ENCODE measurements at regions not wholly inside any gene's neighbourhood (a gene's known extent, or its start where the extent isn't known, plus 50 kb on each side); places are given as distances from the start of the nearest gene placed in this dataset.

DNA sequence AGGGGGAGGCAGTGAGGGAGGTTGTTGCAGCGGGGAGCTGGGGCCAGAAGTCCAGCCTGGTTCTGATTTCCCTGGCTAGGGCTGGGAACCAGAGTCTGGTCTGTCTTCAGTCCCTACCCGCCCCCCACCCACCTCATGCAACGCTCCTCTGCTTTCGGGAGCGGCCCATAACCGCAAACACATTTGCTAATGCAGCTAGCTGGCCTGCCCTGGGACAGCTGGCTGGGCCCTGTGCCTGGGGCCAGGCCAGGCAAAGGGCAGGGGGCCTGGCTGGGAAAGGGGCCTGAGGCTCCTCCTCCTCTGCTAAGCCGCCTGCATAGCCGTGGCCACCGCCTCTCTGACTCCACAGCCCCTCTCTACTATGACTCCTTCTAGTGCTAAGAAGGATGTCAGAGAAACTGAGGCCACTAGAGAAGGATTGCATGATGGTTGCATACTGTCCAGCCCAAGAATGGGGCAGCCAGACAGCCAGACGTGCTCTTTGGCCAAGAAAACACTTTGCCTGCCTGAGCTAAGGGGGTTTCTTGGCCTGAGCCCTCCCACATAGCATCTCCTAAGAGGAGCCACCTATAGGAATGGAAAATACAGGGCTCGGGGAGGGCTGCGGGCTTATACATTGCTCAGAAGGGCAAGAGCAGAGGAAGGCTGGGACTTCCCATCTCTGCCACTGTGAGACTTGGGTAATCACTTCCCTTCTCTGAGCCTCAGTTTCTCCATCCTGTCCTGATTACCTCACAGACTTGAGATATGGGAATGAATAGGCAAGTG, 76.9 kb downstream of the PJA1 start:
- no peak overlapping the region for H3K4me3 ChIP-seq
- DNase-seq (peak in 1 of 2 donors; percentile 18), ATAC-seq (no peak)
- TF ChIP-seq, protein P1, sequence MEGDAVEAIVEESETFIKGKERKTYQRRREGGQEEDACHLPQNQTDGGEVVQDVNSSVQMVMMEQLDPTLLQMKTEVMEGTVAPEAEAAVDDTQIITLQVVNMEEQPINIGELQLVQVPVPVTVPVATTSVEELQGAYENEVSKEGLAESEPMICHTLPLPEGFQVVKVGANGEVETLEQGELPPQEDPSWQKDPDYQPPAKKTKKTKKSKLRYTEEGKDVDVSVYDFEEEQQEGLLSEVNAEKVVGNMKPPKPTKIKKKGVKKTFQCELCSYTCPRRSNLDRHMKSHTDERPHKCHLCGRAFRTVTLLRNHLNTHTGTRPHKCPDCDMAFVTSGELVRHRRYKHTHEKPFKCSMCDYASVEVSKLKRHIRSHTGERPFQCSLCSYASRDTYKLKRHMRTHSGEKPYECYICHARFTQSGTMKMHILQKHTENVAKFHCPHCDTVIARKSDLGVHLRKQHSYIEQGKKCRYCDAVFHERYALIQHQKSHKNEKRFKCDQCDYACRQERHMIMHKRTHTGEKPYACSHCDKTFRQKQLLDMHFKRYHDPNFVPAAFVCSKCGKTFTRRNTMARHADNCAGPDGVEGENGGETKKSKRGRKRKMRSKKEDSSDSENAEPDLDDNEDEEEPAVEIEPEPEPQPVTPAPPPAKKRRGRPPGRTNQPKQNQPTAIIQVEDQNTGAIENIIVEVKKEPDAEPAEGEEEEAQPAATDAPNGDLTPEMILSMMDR (IDR thresholded peaks at IDR 0.05), result no peak
- no peaks in the 10 kb centered on the region for H3K36me3 ChIP-seq (ENCODE audit: insufficient read depth in 1 of 2, low read depth in 1 of 2)
- H3K27ac ChIP-seq, result no peak overlapping the region
- no peaks in the 10 kb centered on the region for H3K4me1 ChIP-seq
- no peaks in the 10 kb centered on the region for H3K9me3 ChIP-seq
- intact Hi-C loops (cut with DNase I), result no loop called here
- H3K27me3 ChIP-seq (ENCODE audit: insufficient read depth in 3 of 3, low read length in 2 of 3), result peaks cover 0 to 29% (median 0%) of the 10 kb centered on the region in 3 donors
- WGBS, 3 donors, result 60 to 85% (median 63%) methylated on average over 7 to 12 of the region's 12 CpGs

DNA sequence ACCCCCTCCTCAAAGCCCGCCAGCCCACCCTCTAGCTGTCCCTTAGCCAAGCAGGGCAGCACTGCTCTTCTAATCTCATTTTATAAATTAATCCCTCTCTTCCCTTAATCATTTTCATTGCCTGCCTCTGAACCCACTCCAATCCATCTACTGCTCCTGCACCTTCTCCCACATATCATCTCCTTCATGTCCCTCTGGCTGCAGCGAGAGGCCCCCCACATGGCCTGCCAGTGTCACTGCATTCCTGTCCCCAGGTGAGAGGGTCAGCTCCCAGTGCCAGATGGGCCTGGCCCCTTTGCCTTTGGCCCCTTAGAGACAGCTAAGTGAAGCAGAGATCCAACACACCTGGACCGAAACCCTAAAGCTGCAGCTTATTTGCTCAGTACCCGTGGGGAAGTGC, 79.4 kb downstream of the PJA1 start:
- H3K27ac ChIP-seq, result no peak overlapping the region
- no peak overlapping the region for H3K4me3 ChIP-seq
- TF ChIP-seq, protein P1 (IDR thresholded peaks at IDR 0.05), result no peak
- 64 to 89% (median 87%) methylated on average over 3 to 4 of the region's 4 CpGs for WGBS, 3 donors
- intact Hi-C loops (cut with DNase I), result no loop called here
- no peaks in the 10 kb centered on the region for H3K36me3 ChIP-seq (ENCODE audit: insufficient read depth in 1 of 2, low read depth in 1 of 2)
- no peak for ATAC-seq
- peak in 1 of 2 donors; percentile 17 for DNase-seq
- no peaks in the 10 kb centered on the region for H3K9me3 ChIP-seq
- H3K27me3 ChIP-seq (ENCODE audit: insufficient read depth in 3 of 3, low read length in 2 of 3), result peaks cover 0 to 12% (median 0%) of the 10 kb centered on the region in 3 donors
- H3K4me1 ChIP-seq, result no peaks in the 10 kb centered on the region

DNA sequence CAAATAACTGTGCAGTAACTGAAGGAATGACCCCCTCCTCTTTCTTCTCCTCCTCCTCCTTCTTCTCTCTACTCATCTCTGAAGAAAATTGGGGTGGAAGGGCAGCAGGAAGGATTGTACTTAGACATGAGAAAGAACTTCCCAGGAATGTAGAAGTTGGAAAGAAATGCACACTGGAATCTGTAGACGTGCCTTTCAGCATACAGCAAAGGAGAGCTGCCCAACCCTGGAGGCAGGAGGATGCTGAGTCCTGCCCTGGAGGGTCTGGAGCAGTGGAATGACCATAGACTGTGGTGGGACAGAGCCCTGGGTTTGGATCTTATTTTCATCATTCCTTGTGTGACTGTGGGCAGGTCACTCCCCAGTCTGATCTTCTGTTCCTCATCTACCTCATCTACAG, 80.1 kb downstream of the PJA1 start:
- WGBS, 3 donors, result 45 to 83% (median 69%) methylated on average over 1 of the region's 1 CpG
- no peaks in the 10 kb centered on the region for H3K36me3 ChIP-seq (ENCODE audit: insufficient read depth in 1 of 2, low read depth in 1 of 2)
- no peak for ATAC-seq
- H3K4me1 ChIP-seq, result no peaks in the 10 kb centered on the region
- DNase-seq, result no peak
- peaks cover 0 to 7% (median 0%) of the 10 kb centered on the region in 3 donors for H3K27me3 ChIP-seq (ENCODE audit: insufficient read depth in 3 of 3, low read length in 2 of 3)
- H3K9me3 ChIP-seq, result no peaks in the 10 kb centered on the region
- no peak overlapping the region for H3K27ac ChIP-seq
- no peak overlapping the region for H3K4me3 ChIP-seq
- TF ChIP-seq, protein P1 (IDR thresholded peaks at IDR 0.05), result no peak
- intact Hi-C loops (cut with DNase I), result no loop called here

DNA sequence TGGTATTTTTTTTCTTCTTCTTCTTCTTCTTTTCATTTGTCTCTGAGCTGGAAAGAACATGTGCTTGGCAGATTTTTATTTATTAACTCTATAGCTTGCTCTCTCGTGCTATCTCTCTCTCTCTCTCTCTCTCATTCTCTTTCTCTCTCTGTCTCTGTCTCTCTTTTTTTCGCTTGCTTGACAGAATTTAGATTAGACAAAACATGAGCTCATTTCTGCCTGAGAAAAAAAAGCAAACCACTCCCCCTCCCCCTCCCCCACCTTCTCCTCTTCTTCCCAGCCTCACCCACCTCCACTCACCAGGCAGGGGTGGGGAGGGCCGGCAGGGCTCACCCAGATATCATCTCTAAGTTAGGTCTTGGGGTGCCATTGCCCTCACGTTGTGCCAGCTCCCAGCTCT, 81.5 kb downstream of the PJA1 start:
- TF ChIP-seq, protein P1 (IDR thresholded peaks at IDR 0.05), result no peak
- no peaks in the 10 kb centered on the region for H3K4me1 ChIP-seq
- WGBS, 3 donors, result 70 to 93% (median 88%) methylated on average over 4 of the region's 4 CpGs
- intact Hi-C loops (cut with DNase I), result no loop called here
- no peaks in the 10 kb centered on the region for H3K9me3 ChIP-seq
- no peak overlapping the region for H3K27ac ChIP-seq
- H3K27me3 ChIP-seq (ENCODE audit: insufficient read depth in 3 of 3, low read length in 2 of 3), result peaks cover 0 to 7% (median 0%) of the 10 kb centered on the region in 3 donors
- DNase-seq, result no peak
- no peaks in the 10 kb centered on the region for H3K36me3 ChIP-seq (ENCODE audit: insufficient read depth in 1 of 2, low read depth in 1 of 2)
- ATAC-seq, result no peak
- no peak overlapping the region for H3K4me3 ChIP-seq

DNA sequence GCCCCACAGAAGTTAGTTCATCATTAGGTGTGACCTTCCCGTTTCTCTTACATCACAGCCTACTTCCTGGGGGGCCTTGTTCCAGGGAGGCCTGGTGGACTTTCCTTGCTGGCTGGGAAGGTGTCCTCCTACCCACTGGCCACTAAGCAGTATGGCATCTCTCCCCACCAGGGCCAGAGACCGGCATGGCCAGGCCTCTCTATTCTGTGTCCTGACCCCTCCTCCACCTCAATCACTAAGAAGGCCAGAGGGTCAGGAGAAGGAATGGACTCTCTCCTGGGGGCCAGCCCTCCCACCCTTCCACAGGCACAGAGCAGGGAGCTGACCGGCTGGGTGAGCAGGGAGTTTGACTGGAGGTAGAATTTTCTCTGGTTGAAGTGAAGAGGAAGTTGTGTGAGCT, 81.9 kb downstream of the PJA1 start:
- TF ChIP-seq, protein P1 (IDR thresholded peaks at IDR 0.05), result no peak
- WGBS, 3 donors, result 81 to 100% (median 89%) methylated on average over 2 to 3 of the region's 3 CpGs
- Histone ChIP-seq H3K36me3 (ENCODE audit: insufficient read depth in 1 of 2, low read depth in 1 of 2) (no peaks in the 10 kb centered on the region), H3K9me3 (no peaks in the 10 kb centered on the region), H3K4me1 (no peaks in the 10 kb centered on the region), H3K27me3 (ENCODE audit: insufficient read depth in 3 of 3, low read length in 2 of 3) (peaks cover 0 to 12% (median 0%) of the 10 kb centered on the region in 3 donors), H3K27ac (no peak overlapping the region), H3K4me3 (no peak overlapping the region)
- intact Hi-C loops (cut with DNase I), result no loop called here
- ATAC-seq (no peak), DNase-seq (no peak)

All from psoas muscle (tissue), 7 donors.